ENCODE measurements at regions not wholly inside any gene's neighbourhood (a gene's known extent, or its start where the extent isn't known, plus 50 kb on each side); places are given as distances from the start of the nearest gene placed in this dataset.

DNA sequence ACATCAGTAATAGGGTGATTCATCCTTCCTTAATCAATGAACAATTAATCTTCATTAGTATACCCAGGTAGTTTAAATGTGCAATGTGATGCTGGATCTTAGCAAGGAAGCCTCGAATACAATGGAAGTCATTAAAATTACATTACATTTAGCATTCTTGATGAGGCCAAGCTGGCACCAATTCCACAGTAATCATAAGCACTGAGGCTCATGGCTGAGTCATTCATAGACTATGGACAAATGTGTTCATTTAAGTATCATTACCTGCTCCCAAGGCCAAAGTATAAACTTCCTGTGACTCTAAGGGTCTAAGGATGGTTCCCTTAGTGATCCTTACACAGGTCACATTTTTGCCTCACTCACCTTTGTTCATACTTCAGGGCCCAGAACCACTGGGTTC is 266.4 kb upstream of the CDIN1 start:
- H3K4me1 ChIP-seq: no peaks in the 10 kb centered on the region
- peaks cover 10% of the 10 kb centered on the region for H3K9me3 Mint-ChIP-seq (ENCODE audit: unreplicated experiment)
- POLR2A ChIA-PET: no interaction called here

GRCh38 chr15:36313736-36314280 is 265.6 kb upstream of the CDIN1 start:
- peaks cover 5% of the 10 kb centered on the region; the same call in 1 of the 2 replicates for H3K9me3 ChIP-seq
- CTCF ChIA-PET: no interaction called here
- Mint-ChIP-seq H3K36me3 (ENCODE audit: insufficient read depth, unreplicated experiment) (no peaks in the 10 kb centered on the region), H3K27me3 (ENCODE audit: insufficient read depth, unreplicated experiment) (no peaks in the 10 kb centered on the region), H3K9me3 (ENCODE audit: unreplicated experiment) (peaks cover 7% of the 10 kb centered on the region), H3K4me3 (ENCODE audit: unreplicated experiment) (no peak overlapping the region), H3K4me1 (ENCODE audit: low read depth, unreplicated experiment) (no peaks in the 10 kb centered on the region), H3K27ac (ENCODE audit: unreplicated experiment) (no peak overlapping the region)
- BruUV-seq (replicated peaks): no TSS peak
- TF ChIP-seq CTCF (IDR thresholded peaks at IDR 0.05; ENCODE audit: insufficient read depth in 1 of 2, low read depth in 1 of 2, low read length in 1 of 2, severe bottlenecking in 1 of 2, unreplicated experiment in 1 of 2): no peak
- H3K4me3 ChIP-seq (ENCODE audit: low read depth, low read length): no peak overlapping the region
- no peaks in the 10 kb centered on the region for H3K27me3 ChIP-seq (replicated peaks; ENCODE audit: control insufficient read depth, insufficient read depth, low read length)
- DNase-seq: no peak
- POLR2A ChIA-PET: no interaction called here
- no peaks in the 10 kb centered on the region for H3K4me1 ChIP-seq
- no peaks in the 10 kb centered on the region for H3K36me3 ChIP-seq (ENCODE audit: control insufficient read depth, insufficient read depth, low read length)
- intact Hi-C loops (cut with micrococcal nuclease; ENCODE audit: unreplicated experiment): no loop called here

More for the DNA sequence above, 266.4 kb upstream of the CDIN1 start:
- Histone ChIP-seq H3K36me3 (ENCODE audit: control insufficient read depth, insufficient read depth, low read length) (no peaks in the 10 kb centered on the region), H3K27me3 (replicated peaks; ENCODE audit: control insufficient read depth, insufficient read depth, low read length) (no peaks in the 10 kb centered on the region), H3K4me3 (ENCODE audit: low read depth, low read length) (no peak overlapping the region), H3K9me3 (peaks cover 8% of the 10 kb centered on the region; the same call in 1 of the 2 replicates)
- Mint-ChIP-seq H3K4me3 (ENCODE audit: unreplicated experiment) (no peak overlapping the region), H3K36me3 (ENCODE audit: insufficient read depth, unreplicated experiment) (no peaks in the 10 kb centered on the region), H3K27ac (ENCODE audit: unreplicated experiment) (no peak overlapping the region), H3K4me1 (ENCODE audit: low read depth, unreplicated experiment) (no peaks in the 10 kb centered on the region), H3K27me3 (ENCODE audit: insufficient read depth, unreplicated experiment) (no peaks in the 10 kb centered on the region)
- CTCF ChIA-PET: no interaction called here
- DNase-seq: no peak
- no TSS peak for BruUV-seq (replicated peaks)
- intact Hi-C loops (cut with micrococcal nuclease; ENCODE audit: unreplicated experiment): no loop called here
- TF ChIP-seq CTCF (IDR thresholded peaks at IDR 0.05; ENCODE audit: insufficient read depth in 1 of 2, low read depth in 1 of 2, low read length in 1 of 2, severe bottlenecking in 1 of 2, unreplicated experiment in 1 of 2): no peak

- no peaks in the 10 kb centered on the region for H3K9me3 Mint-ChIP-seq (ENCODE audit: unreplicated experiment)
- no peak overlapping the region for H3K27ac Mint-ChIP-seq (ENCODE audit: unreplicated experiment)
- no peaks in the 10 kb centered on the region for H3K9me3 ChIP-seq
- BruUV-seq (replicated peaks): no TSS peak
- intact Hi-C loops (cut with micrococcal nuclease; ENCODE audit: unreplicated experiment): no loop called here
- no peak for DNase-seq
- no peak overlapping the region for H3K4me3 Mint-ChIP-seq (ENCODE audit: unreplicated experiment)
- H3K36me3 ChIP-seq (ENCODE audit: control insufficient read depth, insufficient read depth, low read length): no peaks in the 10 kb centered on the region
- peaks cover 3% of the 10 kb centered on the region for H3K27me3 Mint-ChIP-seq (ENCODE audit: insufficient read depth, unreplicated experiment)
- no peaks in the 10 kb centered on the region for H3K27me3 ChIP-seq (replicated peaks; ENCODE audit: control insufficient read depth, insufficient read depth, low read length)
- ChIA-PET CTCF (no interaction called here), POLR2A (no interaction called here)
- H3K4me1 ChIP-seq: no peaks in the 10 kb centered on the region
- no peaks in the 10 kb centered on the region for H3K36me3 Mint-ChIP-seq (ENCODE audit: insufficient read depth, unreplicated experiment)
- TF ChIP-seq CTCF (IDR thresholded peaks at IDR 0.05; ENCODE audit: insufficient read depth in 1 of 2, low read depth in 1 of 2, low read length in 1 of 2, severe bottlenecking in 1 of 2, unreplicated experiment in 1 of 2): no peak
- H3K4me3 ChIP-seq (ENCODE audit: low read depth, low read length): no peak overlapping the region
- no peaks in the 10 kb centered on the region for H3K4me1 Mint-ChIP-seq (ENCODE audit: low read depth, unreplicated experiment)
Measured at GRCh38 chr15:36315649-36316048, 263.8 kb upstream of the CDIN1 start.

All from Caco-2 (cell line).